Activated naive CD4-positive, alpha-beta T cell treated with anti-CD3 and anti-CD28 coated beads, Interleukin-2, amount 10 ng/mL, durations not matched to agents 7 days and 5 days (primary cell): ENCODE measurements at regions not wholly inside any gene's neighbourhood (a gene's known extent, or its start where the extent isn't known, plus 50 kb on each side); places are given as distances from the start of the nearest gene placed in this dataset.

ENCODE experiments used
- CTCF ChIA-PET: fragments of 350-600 bp; sonication (Branson Sonifier 250); formaldehyde crosslinking; loops from one replicate; lab custom pipeline; 2021; ENCODE audit warnings: antibody characterized with exemption; lab: Charles Lee
- DNase-seq: peaks from one replicate; pipeline ENCODE4 v3.0.0-alpha.2; 2020
- H3K27ac Mint-ChIP-seq: one replicate; pipeline ENCODE4 v1.8.0; 2021; ENCODE audit warnings: mild to moderate bottlenecking, moderate library complexity, mixed read lengths
- H3K27me3 Mint-ChIP-seq: one replicate; pipeline ENCODE4 v1.8.0; 2021; ENCODE audit warnings: mild to moderate bottlenecking, mixed read lengths
- H3K36me3 Mint-ChIP-seq: one replicate; pipeline ENCODE4 v1.8.0; 2021; ENCODE audit warnings: mixed read lengths
- H3K4me1 Mint-ChIP-seq: one replicate; pipeline ENCODE4 v1.8.0; 2021; ENCODE audit warnings: mixed read lengths
- H3K4me3 Mint-ChIP-seq: one replicate; pipeline ENCODE4 v1.8.0; 2021; ENCODE audit warnings: mild to moderate bottlenecking, moderate library complexity, mixed read lengths
- H3K9me3 Mint-ChIP-seq: one replicate; pipeline ENCODE4 v1.8.0; 2021; ENCODE audit warnings: mixed read lengths

- CTCF ChIA-PET, result no interaction called here
- Mint-ChIP-seq H3K9me3 (no peaks in the 10 kb centered on the region), H3K27ac (no peak overlapping the region), H3K4me1 (no peaks in the 10 kb centered on the region), H3K36me3 (no peaks in the 10 kb centered on the region), H3K27me3 (no peaks in the 10 kb centered on the region), H3K4me3 (no peak overlapping the region)
- no peak for DNase-seq
These were observed 83.7 kb upstream of the VRK2 start for GRCh38 chr2:57962861-57963260.

GRCh38 chr2:57965219-57965618, 81.4 kb upstream of the VRK2 start:
- Mint-ChIP-seq H3K4me1 (no peaks in the 10 kb centered on the region), H3K36me3 (no peaks in the 10 kb centered on the region), H3K27me3 (no peaks in the 10 kb centered on the region), H3K9me3 (no peaks in the 10 kb centered on the region), H3K4me3 (no peak overlapping the region), H3K27ac (no peak overlapping the region)
- CTCF ChIA-PET, result no interaction called here
- no peak for DNase-seq

DNA sequence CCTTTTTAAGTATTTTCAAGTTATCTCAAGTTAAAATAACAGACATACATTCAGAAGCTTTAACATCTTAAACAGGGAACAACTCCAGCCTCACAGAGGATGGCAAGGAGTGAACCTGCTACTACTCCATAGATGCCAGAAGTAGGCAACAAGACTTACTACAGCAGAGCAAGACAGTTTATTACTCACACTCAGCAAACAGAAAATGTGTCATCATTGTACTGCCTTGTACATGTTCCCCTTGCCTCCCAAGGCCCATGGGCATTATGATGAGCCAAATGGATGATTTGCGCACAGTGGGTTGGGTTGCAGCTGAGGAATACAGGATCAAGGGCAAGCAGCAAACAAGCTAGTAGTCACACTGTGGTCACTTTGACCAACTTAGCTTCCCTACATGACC, 80.6 kb upstream of the VRK2 start:
- H3K27me3 Mint-ChIP-seq, result no peaks in the 10 kb centered on the region
- CTCF ChIA-PET, result no interaction called here

DNA sequence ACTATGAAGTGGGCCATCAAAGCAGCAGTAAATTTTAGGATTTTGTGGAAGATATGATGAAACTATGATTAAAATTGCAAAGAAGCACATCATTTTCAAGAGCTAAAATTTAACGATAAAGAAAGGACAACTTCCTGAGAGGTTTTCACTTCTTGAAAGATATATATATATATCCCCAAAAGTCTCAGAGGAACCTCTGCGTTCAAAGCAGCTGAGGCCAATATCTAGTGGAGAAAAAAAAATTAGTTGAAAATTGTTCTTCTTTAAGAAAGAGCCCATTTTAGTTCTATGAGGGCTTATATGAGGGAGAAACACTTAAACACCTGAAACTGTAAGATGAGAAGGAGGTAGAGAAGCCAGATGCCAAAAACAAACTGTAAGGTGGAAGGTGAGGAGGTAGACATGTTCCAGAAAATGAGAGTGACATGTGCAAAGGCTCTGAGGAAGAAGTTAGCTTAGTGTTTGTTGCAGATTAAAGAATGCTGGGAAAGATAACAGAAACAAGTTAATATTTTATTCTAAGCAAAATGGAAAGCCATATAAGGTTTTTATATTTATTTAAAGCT, 72.9 kb upstream of the VRK2 start:
- no peaks in the 10 kb centered on the region for H3K4me1 Mint-ChIP-seq

More for the DNA sequence above, 80.6 kb upstream of the VRK2 start:
- Mint-ChIP-seq H3K9me3 (no peaks in the 10 kb centered on the region), H3K36me3 (no peaks in the 10 kb centered on the region), H3K4me1 (no peaks in the 10 kb centered on the region), H3K27ac (no peak overlapping the region), H3K4me3 (no peak overlapping the region)
- DNase-seq, result no peak

GRCh38 chr2:57979158-57979557, 67.4 kb upstream of the VRK2 start:
- Mint-ChIP-seq H3K4me1 (no peaks in the 10 kb centered on the region), H3K9me3 (no peaks in the 10 kb centered on the region), H3K4me3 (no peak overlapping the region), H3K36me3 (no peaks in the 10 kb centered on the region), H3K27ac (no peak overlapping the region), H3K27me3 (no peaks in the 10 kb centered on the region)
- no peak for DNase-seq
- CTCF ChIA-PET, result no interaction called here

More for the DNA sequence above, 72.9 kb upstream of the VRK2 start:
- DNase-seq, result no peak
- Mint-ChIP-seq H3K27ac (no peak overlapping the region), H3K4me3 (no peak overlapping the region), H3K9me3 (no peaks in the 10 kb centered on the region), H3K36me3 (no peaks in the 10 kb centered on the region), H3K27me3 (no peaks in the 10 kb centered on the region)
- CTCF ChIA-PET, result no interaction called here

DNA sequence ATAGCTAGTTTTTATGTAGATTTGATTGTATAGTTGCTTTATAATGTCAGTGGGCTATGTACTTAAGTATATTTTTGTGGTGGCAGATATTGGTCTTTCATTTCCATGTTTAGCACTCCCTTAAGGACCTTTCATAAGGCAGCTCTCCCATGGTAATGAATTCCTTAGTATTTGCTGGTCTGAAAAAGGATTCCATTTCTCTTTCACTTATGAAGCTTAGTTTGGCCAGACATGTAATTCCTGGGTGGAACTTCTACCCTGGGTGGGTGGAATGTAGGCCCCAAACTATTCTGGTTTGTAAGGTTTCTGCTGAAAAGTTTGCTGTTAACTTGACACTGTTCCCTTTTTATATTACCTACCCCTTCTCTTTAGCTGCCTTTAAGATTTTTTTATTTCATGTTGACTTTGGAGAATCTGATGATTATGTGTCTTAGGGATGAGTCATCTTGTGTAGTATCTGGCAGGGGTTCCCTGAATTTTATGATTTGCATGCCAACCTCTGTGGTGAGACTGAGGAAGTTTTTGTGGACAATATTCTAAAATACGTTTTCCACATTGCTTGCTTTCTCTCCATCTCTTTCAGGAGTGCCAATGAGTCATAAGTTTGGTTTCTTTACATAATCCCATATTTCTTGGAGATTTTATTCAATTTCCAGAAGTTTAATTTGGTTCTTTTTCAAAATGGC, 65.4 kb upstream of the VRK2 start:
- Mint-ChIP-seq H3K9me3 (no peaks in the 10 kb centered on the region), H3K4me3 (no peak overlapping the region), H3K4me1 (no peaks in the 10 kb centered on the region), H3K36me3 (no peaks in the 10 kb centered on the region), H3K27me3 (no peaks in the 10 kb centered on the region), H3K27ac (no peak overlapping the region)
- DNase-seq, result no peak
- CTCF ChIA-PET, result no interaction called here

GRCh38 chr2:57987835-57988573, 58.6 kb upstream of the VRK2 start:
- H3K27ac Mint-ChIP-seq, result no peak overlapping the region
- peaks cover 6% of the 10 kb centered on the region for H3K27me3 Mint-ChIP-seq
- H3K9me3 Mint-ChIP-seq, result no peaks in the 10 kb centered on the region
- CTCF ChIA-PET, result no interaction called here
- no peak for DNase-seq
- H3K4me1 Mint-ChIP-seq, result no peaks in the 10 kb centered on the region
- H3K4me3 Mint-ChIP-seq, result no peak overlapping the region
- no peaks in the 10 kb centered on the region for H3K36me3 Mint-ChIP-seq

DNA sequence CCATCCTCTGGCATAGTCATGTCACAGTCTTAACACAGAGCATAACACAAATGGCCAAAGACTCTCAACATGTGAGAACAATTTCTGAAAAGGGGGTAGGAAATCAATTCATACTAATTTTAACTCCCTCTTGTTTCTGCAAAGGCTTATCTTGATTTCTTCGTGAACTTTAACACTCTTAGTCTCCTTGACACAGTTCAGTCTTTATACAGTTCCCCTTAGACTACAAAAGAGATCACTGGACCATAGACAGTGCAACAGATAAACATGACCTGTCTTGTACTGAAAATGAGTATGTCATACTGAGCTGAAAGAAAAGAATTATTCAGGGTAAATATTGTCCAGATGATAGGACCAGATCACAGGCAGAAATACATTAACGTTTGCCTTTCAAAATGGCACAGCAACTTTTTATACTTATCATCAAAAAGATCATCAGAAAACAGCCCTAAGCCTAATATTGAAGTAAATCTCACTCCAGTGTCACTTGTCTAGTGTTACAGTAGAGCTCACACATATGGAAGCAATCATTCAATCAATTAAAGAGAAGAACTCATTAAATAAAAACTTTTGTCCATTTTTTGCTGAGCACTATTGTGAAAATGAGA, 56.4 kb upstream of the VRK2 start:
- H3K36me3 Mint-ChIP-seq, result no peaks in the 10 kb centered on the region
- no peak overlapping the region for H3K27ac Mint-ChIP-seq
- H3K4me1 Mint-ChIP-seq, result no peaks in the 10 kb centered on the region
- H3K9me3 Mint-ChIP-seq, result no peaks in the 10 kb centered on the region
- CTCF ChIA-PET, result no interaction called here
- peaks cover 6% of the 10 kb centered on the region for H3K27me3 Mint-ChIP-seq
- no peak for DNase-seq
- no peak overlapping the region for H3K4me3 Mint-ChIP-seq
